DOHH2 (cell line): ENCODE measurements at regions not wholly inside any gene's neighbourhood (a gene's known extent, or its start where the extent isn't known, plus 50 kb on each side); places are given as distances from the start of the nearest gene placed in this dataset.

Experiments
- EZH2phosphoT487 ChIP-seq: fragments of 200-600 bp; sonication (generic); IDR thresholded peaks from 2 replicates; pipeline ENCODE4 v1.6.1; 2017; ENCODE audit warnings: borderline replicate concordance, mild to moderate bottlenecking, antibody characterized with exemption, low read length, moderate library complexity, mixed read lengths
- TF ChIP-seq, protein P1 (sequence below): fragments of 200-600 bp; sonication (generic); IDR thresholded peaks from one replicate; pipeline ENCODE4 v1.5.1; 2014; ENCODE audit warnings: antibody characterized with exemption, mild to moderate bottlenecking, low read depth, low read length; ENCODE audit not compliant: poor library complexity, severe bottlenecking

DNA sequence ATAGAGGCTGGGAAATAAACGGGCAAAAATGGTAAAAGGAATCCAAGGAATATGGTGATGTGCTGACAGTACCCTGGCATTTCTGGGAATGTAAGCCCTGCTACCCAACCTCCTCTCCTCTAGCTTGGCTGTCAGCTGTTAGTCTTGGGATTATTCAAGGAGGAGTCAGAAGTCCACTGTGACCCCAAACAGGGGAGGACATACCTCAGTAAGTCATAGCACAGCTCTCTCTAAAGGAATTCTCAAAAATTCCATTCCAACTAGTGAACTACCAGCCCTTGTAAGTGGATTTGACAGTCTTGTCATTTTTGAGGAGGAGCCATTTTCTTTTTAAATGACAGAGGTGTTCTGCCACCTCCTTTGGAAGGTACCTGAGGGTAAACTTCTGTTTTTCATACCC, 207.5 kb downstream of the PDCD6IP start:
- TF ChIP-seq, protein P1, sequence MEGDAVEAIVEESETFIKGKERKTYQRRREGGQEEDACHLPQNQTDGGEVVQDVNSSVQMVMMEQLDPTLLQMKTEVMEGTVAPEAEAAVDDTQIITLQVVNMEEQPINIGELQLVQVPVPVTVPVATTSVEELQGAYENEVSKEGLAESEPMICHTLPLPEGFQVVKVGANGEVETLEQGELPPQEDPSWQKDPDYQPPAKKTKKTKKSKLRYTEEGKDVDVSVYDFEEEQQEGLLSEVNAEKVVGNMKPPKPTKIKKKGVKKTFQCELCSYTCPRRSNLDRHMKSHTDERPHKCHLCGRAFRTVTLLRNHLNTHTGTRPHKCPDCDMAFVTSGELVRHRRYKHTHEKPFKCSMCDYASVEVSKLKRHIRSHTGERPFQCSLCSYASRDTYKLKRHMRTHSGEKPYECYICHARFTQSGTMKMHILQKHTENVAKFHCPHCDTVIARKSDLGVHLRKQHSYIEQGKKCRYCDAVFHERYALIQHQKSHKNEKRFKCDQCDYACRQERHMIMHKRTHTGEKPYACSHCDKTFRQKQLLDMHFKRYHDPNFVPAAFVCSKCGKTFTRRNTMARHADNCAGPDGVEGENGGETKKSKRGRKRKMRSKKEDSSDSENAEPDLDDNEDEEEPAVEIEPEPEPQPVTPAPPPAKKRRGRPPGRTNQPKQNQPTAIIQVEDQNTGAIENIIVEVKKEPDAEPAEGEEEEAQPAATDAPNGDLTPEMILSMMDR = no peak
- no peak for TF ChIP-seq EZH2phosphoT487
